ENCODE measurements at regions not wholly inside any gene's neighbourhood (a gene's known extent, or its start where the extent isn't known, plus 50 kb on each side); places are given as distances from the start of the nearest gene placed in this dataset.

DNA sequence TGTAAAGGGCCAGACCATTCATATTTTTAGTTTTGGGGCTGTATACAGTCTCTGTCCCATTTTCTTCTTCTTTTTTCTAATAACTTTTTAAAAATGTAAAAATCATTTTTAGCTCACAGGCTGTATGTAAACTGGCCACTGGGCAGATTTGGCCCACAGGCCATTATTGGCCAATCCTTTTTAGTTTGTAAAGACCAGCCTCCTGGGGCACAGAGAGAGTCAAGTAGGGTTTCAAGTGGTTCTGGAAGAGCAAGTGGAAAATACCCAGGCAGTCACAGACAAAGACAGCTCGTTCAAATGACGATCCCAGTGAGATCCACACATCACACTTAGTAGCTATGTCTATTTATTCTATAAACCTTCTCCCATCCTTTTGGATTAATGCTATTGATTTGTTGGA, 150.2 kb upstream of the ARHGAP20 start:
- DNase-seq (ENCODE audit: low spot score), result no peak
- H3K27me3 ChIP-seq, result no peaks in the 10 kb centered on the region

DNA sequence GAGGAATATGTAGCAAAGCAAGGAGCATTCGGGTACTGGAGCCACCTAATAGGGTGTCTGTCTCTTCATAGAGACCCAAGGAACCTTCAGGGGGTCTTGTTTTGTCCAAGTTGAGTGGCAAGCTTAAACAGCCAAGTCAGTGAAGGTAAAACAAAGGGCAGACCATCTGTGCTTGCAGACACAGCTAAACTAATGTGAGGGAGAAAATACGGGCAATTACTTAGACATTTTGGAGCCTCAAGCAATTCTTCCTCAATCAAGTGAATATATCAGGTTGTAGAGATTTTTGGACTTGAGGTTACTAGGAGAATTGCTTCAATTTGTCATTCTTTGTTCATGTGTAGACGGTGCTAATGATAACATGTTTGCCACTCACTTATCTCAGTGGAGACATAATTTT, 148.2 kb upstream of the ARHGAP20 start:
- TF ChIP-seq, protein P1, sequence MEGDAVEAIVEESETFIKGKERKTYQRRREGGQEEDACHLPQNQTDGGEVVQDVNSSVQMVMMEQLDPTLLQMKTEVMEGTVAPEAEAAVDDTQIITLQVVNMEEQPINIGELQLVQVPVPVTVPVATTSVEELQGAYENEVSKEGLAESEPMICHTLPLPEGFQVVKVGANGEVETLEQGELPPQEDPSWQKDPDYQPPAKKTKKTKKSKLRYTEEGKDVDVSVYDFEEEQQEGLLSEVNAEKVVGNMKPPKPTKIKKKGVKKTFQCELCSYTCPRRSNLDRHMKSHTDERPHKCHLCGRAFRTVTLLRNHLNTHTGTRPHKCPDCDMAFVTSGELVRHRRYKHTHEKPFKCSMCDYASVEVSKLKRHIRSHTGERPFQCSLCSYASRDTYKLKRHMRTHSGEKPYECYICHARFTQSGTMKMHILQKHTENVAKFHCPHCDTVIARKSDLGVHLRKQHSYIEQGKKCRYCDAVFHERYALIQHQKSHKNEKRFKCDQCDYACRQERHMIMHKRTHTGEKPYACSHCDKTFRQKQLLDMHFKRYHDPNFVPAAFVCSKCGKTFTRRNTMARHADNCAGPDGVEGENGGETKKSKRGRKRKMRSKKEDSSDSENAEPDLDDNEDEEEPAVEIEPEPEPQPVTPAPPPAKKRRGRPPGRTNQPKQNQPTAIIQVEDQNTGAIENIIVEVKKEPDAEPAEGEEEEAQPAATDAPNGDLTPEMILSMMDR (IDR thresholded peaks at IDR 0.05), result no peak
- H3K27ac ChIP-seq, result no peak overlapping the region
- no peaks in the 10 kb centered on the region for H3K27me3 ChIP-seq
- no peak for DNase-seq (ENCODE audit: low spot score)
- no peaks in the 10 kb centered on the region for H3K36me3 ChIP-seq
- H3K4me1 ChIP-seq, result peaks cover 0 to 6% of the 10 kb centered on the region in 2 donors
- no peak overlapping the region for H3K4me3 ChIP-seq
- peaks cover 0 to 4% of the 10 kb centered on the region in 2 donors for H3K9me3 ChIP-seq

More for the DNA sequence above, 150.2 kb upstream of the ARHGAP20 start:
- Histone ChIP-seq H3K4me1 (peaks cover 0 to 6% of the 10 kb centered on the region in 2 donors), H3K27ac (no peak overlapping the region), H3K4me3 (no peak overlapping the region), H3K9me3 (no peaks in the 10 kb centered on the region), H3K36me3 (no peaks in the 10 kb centered on the region)
- TF ChIP-seq, protein P1 (IDR thresholded peaks at IDR 0.05), result no peak

DNA sequence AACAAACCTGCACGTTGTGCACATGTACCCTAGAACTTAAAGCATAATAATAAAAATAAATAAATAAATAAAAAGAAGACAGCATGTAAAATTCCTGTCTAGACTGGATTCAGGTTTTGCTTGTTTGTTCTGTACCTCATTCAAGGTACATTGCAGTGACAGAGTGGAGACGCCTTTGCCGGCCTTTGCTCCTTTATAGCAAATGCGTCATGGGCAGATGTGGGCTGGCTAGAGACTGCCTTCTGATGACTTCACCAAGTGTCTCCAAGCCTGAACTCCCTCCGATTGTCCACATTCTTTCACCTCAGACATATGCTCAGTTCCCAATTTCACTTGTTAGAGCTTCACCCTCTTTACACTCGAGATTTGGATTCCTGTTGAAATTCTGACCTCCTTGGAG, 147.8 kb upstream of the ARHGAP20 start:
- H3K36me3 ChIP-seq, result no peaks in the 10 kb centered on the region
- H3K4me3 ChIP-seq, result no peak overlapping the region
- DNase-seq (ENCODE audit: low spot score), result no peak
- H3K4me1 ChIP-seq, result peaks cover 0 to 6% of the 10 kb centered on the region in 2 donors
- peaks cover 0 to 4% of the 10 kb centered on the region in 2 donors for H3K9me3 ChIP-seq
- no peaks in the 10 kb centered on the region for H3K27me3 ChIP-seq
- TF ChIP-seq, protein P1 (IDR thresholded peaks at IDR 0.05), result no peak
- H3K27ac ChIP-seq, result no peak overlapping the region

DNA sequence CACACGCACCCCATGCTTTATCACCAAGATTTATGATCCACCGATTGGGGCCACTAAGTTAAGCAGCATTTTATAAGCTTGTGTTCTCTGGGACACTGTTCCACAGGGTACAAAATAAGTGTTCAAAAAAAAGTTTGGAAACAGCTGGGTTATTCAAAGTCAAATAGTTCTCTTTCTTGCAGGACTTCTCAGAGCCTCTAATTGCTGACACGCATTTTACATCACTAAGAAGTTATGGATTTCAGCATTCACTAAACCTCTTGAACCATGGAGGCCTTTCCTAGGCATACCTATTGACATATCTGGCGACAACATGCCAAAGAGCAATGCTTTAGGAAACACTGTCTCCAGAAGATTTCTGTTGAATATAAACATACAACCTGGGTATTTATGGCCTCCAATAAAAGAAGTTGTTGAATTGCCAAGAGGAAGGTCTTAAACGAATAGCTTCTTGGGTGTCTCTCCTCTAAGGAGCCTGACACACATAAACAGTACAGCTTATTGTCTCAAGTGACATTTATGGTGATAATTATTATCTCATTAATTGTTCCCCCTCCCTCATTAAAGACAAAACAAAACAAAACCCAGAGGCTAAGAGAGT, 147.1 kb upstream of the ARHGAP20 start:
- TF ChIP-seq, protein P1 (IDR thresholded peaks at IDR 0.05), result no peak
- H3K27me3 ChIP-seq, result no peaks in the 10 kb centered on the region
- no peak for DNase-seq (ENCODE audit: low spot score)
- peaks cover 0 to 6% of the 10 kb centered on the region in 2 donors for H3K4me1 ChIP-seq
- peaks cover 0 to 4% of the 10 kb centered on the region in 2 donors for H3K9me3 ChIP-seq
- no peaks in the 10 kb centered on the region for H3K36me3 ChIP-seq
- no peak overlapping the region for H3K4me3 ChIP-seq
- no peak overlapping the region for H3K27ac ChIP-seq

DNA sequence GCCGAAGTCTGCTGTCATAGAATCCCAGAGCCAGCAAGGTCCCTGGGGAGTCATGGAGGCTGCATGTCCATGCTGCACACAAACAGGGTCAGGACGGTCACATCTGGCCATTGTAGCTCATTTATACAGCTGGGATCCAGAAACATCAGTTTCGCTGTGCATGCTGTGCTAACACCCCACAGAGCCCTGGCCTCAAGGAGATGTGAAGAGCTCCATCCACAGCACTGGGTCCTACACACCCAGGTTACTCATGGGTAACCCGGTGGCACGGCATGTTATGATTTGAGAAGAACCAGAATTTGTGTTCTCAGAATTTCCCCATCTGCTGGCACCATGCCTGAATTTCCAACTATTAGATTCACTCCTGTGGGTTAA, 146.3 kb upstream of the ARHGAP20 start:
- peaks cover 0 to 4% of the 10 kb centered on the region in 2 donors for H3K9me3 ChIP-seq
- H3K27me3 ChIP-seq, result no peaks in the 10 kb centered on the region
- H3K36me3 ChIP-seq, result no peaks in the 10 kb centered on the region
- peak; percentile 62 for DNase-seq (ENCODE audit: low spot score)
- peaks cover 0 to 6% of the 10 kb centered on the region in 2 donors for H3K4me1 ChIP-seq
- TF ChIP-seq, protein P1 (IDR thresholded peaks at IDR 0.05), result no peak
- no peak overlapping the region for H3K4me3 ChIP-seq
- H3K27ac ChIP-seq, result no peak overlapping the region

All from right atrium auricular region (tissue), 2 donors.